ENCODE measurements at regions not wholly inside any gene's neighbourhood (a gene's known extent, or its start where the extent isn't known, plus 50 kb on each side); places are given as distances from the start of the nearest gene placed in this dataset.

- H3K4me2 ChIP-seq (ENCODE audit: low read length), result no peak overlapping the region
- H3K27me3 ChIP-seq (ENCODE audit: insufficient read depth, low read depth, low read length), result peaks cover 23% of the 10 kb centered on the region
- H2AFZ ChIP-seq (ENCODE audit: low read depth, low read length), result no peak overlapping the region
- TF ChIP-seq SMC3 (conservative IDR thresholded peaks at IDR 0.05; ENCODE audit: poor library complexity), result no peak
- no peak for TF ChIP-seq REST (IDR thresholded peaks at IDR 0.05; ENCODE audit: borderline replicate concordance)
- no peak for TF ChIP-seq POLR2AphosphoS5 (IDR thresholded peaks at IDR 0.05)
- TF ChIP-seq EP300 (conservative IDR thresholded peaks at IDR 0.05; ENCODE audit: poor library complexity, severe bottlenecking), result no peak
- TF ChIP-seq EZH2 (IDR thresholded peaks at IDR 0.05; ENCODE audit: borderline replicate concordance, insufficient read depth, low read length, poor library complexity, severe bottlenecking), result no peak
- TF ChIP-seq MXI1 (conservative IDR thresholded peaks at IDR 0.05; ENCODE audit: poor library complexity, severe bottlenecking), result no peak
- no peak for TF ChIP-seq RAD21 (conservative IDR thresholded peaks at IDR 0.05)
- TF ChIP-seq TAF1 (IDR thresholded peaks at IDR 0.05; ENCODE audit: low read depth), result no peak
- no peak for TF ChIP-seq CTCF (IDR thresholded peaks at IDR 0.05; ENCODE audit: poor library complexity, severe bottlenecking)
- H3K9me2 ChIP-seq (ENCODE audit: insufficient read depth, low read length), result no peaks in the 10 kb centered on the region
- H3K4me3 ChIP-seq (ENCODE audit: low read length), result no peak overlapping the region
- no peak overlapping the region for H3K27ac ChIP-seq (ENCODE audit: low read length)
- H3K9me3 ChIP-seq (ENCODE audit: low read length), result no peaks in the 10 kb centered on the region
- H3K79me2 ChIP-seq (replicated peaks; ENCODE audit: insufficient read depth, low read length), result no peaks in the 10 kb centered on the region
- H4K20me1 ChIP-seq (ENCODE audit: insufficient read depth), result no peaks in the 10 kb centered on the region
- H3K9ac ChIP-seq (ENCODE audit: low read length), result no peak overlapping the region
- no peaks in the 10 kb centered on the region for H3F3A ChIP-seq (ENCODE audit: insufficient read depth, low read length, poor library complexity, severe bottlenecking)
- H3K36me3 ChIP-seq (ENCODE audit: insufficient read depth, low read length), result no peaks in the 10 kb centered on the region
These were observed 235.1 kb downstream of the CLIC5 start for GRCh38 chr6:45780523-45780922.

DNA sequence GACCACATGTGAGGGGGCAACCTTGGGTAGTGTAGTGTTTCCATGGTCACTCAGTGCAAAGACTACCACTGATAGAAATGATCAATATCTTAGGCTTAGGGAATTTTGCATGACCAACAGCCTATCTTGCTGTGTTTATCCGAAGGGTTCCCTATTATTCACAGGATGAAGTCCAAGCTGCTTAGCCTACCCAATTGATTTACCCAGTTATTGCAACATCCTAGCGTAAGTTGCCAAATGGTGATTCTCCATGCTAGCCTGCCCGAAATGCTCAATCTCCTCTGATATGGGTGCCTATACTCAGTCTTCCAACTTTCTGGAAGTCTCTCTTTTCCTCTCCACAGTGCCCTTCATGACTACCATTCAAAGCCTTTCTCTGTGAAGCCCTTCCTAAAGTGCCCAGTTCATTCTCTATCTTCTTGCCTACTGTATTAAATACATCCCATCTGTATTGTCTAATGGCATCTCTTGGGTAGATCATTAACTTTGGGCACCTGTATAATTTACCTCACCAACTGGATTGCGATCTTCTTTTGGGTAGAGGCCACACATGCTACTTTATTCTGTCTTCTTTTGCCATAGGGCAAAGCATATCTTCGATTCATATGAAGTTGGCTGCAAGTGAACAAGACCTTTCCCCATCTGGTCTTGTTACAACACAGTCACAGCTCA lies 240.5 kb downstream of the CLIC5 start:
- no peak overlapping the region for H3K4me2 ChIP-seq (ENCODE audit: low read length)
- no peaks in the 10 kb centered on the region for H3F3A ChIP-seq (ENCODE audit: insufficient read depth, low read length, poor library complexity, severe bottlenecking)
- no peak overlapping the region for H3K9ac ChIP-seq (ENCODE audit: low read length)
- H3K27ac ChIP-seq (ENCODE audit: low read length), result no peak overlapping the region
- H3K27me3 ChIP-seq (ENCODE audit: insufficient read depth, low read depth, low read length), result peaks cover 3% of the 10 kb centered on the region
- TF ChIP-seq EP300 (conservative IDR thresholded peaks at IDR 0.05; ENCODE audit: poor library complexity, severe bottlenecking), result no peak
- no peak for TF ChIP-seq RAD21 (conservative IDR thresholded peaks at IDR 0.05)
- TF ChIP-seq CTCF (IDR thresholded peaks at IDR 0.05; ENCODE audit: poor library complexity, severe bottlenecking), result no peak
- TF ChIP-seq SMC3 (conservative IDR thresholded peaks at IDR 0.05; ENCODE audit: poor library complexity), result no peak
- TF ChIP-seq TAF1 (IDR thresholded peaks at IDR 0.05; ENCODE audit: low read depth), result no peak
- no peak for TF ChIP-seq REST (IDR thresholded peaks at IDR 0.05; ENCODE audit: borderline replicate concordance)
- TF ChIP-seq EZH2 (IDR thresholded peaks at IDR 0.05; ENCODE audit: borderline replicate concordance, insufficient read depth, low read length, poor library complexity, severe bottlenecking), result no peak
- TF ChIP-seq MXI1 (conservative IDR thresholded peaks at IDR 0.05; ENCODE audit: poor library complexity, severe bottlenecking), result no peak
- no peak for TF ChIP-seq POLR2AphosphoS5 (IDR thresholded peaks at IDR 0.05)
- H3K4me3 ChIP-seq (ENCODE audit: low read length), result no peak overlapping the region
- H3K79me2 ChIP-seq (replicated peaks; ENCODE audit: insufficient read depth, low read length), result no peaks in the 10 kb centered on the region
- no peaks in the 10 kb centered on the region for H3K36me3 ChIP-seq (ENCODE audit: insufficient read depth, low read length)
- no peaks in the 10 kb centered on the region for H3K9me3 ChIP-seq (ENCODE audit: low read length)
- H4K20me1 ChIP-seq (ENCODE audit: insufficient read depth), result no peaks in the 10 kb centered on the region
- H2AFZ ChIP-seq (ENCODE audit: low read depth, low read length), result no peak overlapping the region
- no peaks in the 10 kb centered on the region for H3K9me2 ChIP-seq (ENCODE audit: insufficient read depth, low read length)
